GM19239 (cell line): ENCODE measurements at regions not wholly inside any gene's neighbourhood (a gene's known extent, or its start where the extent isn't known, plus 50 kb on each side); places are given as distances from the start of the nearest gene placed in this dataset.
"Not testable (repeated sequence)": the region's sequence is repeated elsewhere in the genome, so short reads cannot be mapped to it uniquely, and the experiment has no call there.

Experiments used
- DNase-seq: peaks from one replicate; pipeline ENCODE4 v3.0.0; 2011; ENCODE audit warnings: low spot score; ENCODE audit not compliant: insufficient read length
- FAIRE-seq: peaks from 2 replicates; lab custom pipeline; 2011; peaks lifted over from hg19 to GRCh38; lab: Jason Lieb, UNC

GRCh38 chr1:146729642-146730344, 208.3 kb upstream of the NBPF12 start:
- DNase-seq, FAIRE-seq: not testable (repeated sequence)

- not testable (repeated sequence) for FAIRE-seq, DNase-seq
Observed at GRCh38 chr1:146715054-146715453, 223.1 kb upstream of the NBPF12 start.

- FAIRE-seq, DNase-seq: not testable (repeated sequence)
Observed at GRCh38 chr1:146710838-146711521, 227.1 kb upstream of the NBPF12 start.

- FAIRE-seq, DNase-seq: not testable (repeated sequence)
Observed at GRCh38 chr1:146709302-146709701, 228.8 kb upstream of the NBPF12 start.

- not testable (repeated sequence) for FAIRE-seq, DNase-seq
Observed at GRCh38 chr1:146704162-146704724, 233.9 kb upstream of the NBPF12 start.

- FAIRE-seq, DNase-seq: not testable (repeated sequence)
Observed at GRCh38 chr1:146701320-146701719, 236.8 kb upstream of the NBPF12 start.

- FAIRE-seq, result not testable (repeated sequence)
Observed at GRCh38 chr1:146695388-146695787, 242.7 kb upstream of the NBPF12 start.

GRCh38 chr1:146691798-146692197, 246.3 kb upstream of the NBPF12 start:
- not testable (repeated sequence) for FAIRE-seq, DNase-seq

More at GRCh38 chr1:146695388-146695787, 242.7 kb upstream of the NBPF12 start:
- DNase-seq, result not testable (repeated sequence)

- not testable (repeated sequence) for FAIRE-seq, DNase-seq
Observed at GRCh38 chr1:146688893-146689292, 249.2 kb upstream of the NBPF12 start.

- DNase-seq, FAIRE-seq: not testable (repeated sequence)
Observed at GRCh38 chr1:146686777-146687366, 251.3 kb upstream of the NBPF12 start.

- not testable (repeated sequence) for DNase-seq, FAIRE-seq
Observed at GRCh38 chr1:146683126-146683429, 255.0 kb upstream of the NBPF12 start.

GRCh38 chr1:146682227-146683125, 255.6 kb upstream of the NBPF12 start:
- not testable (repeated sequence) for DNase-seq, FAIRE-seq

GRCh38 chr1:146673729-146674299, 264.3 kb upstream of the NBPF12 start:
- DNase-seq, FAIRE-seq: not testable (repeated sequence)

- not testable (repeated sequence) for FAIRE-seq, DNase-seq
Observed at GRCh38 chr1:146672608-146673007, 265.5 kb upstream of the NBPF12 start.

- not testable (repeated sequence) for DNase-seq, FAIRE-seq
Observed at GRCh38 chr1:146671588-146671987, 266.5 kb upstream of the NBPF12 start.

GRCh38 chr1:146670832-146671566, 267.1 kb upstream of the NBPF12 start:
- DNase-seq, FAIRE-seq: not testable (repeated sequence)

GRCh38 chr1:146666275-146666674, 271.8 kb upstream of the NBPF12 start:
- FAIRE-seq, DNase-seq: not testable (repeated sequence)

- DNase-seq, FAIRE-seq: not testable (repeated sequence)
Observed at GRCh38 chr1:146660242-146660641, 277.9 kb upstream of the NBPF12 start.
